ENCODE measurements at regions not wholly inside any gene's neighbourhood (a gene's known extent, or its start where the extent isn't known, plus 50 kb on each side); places are given as distances from the start of the nearest gene placed in this dataset.

DNA sequence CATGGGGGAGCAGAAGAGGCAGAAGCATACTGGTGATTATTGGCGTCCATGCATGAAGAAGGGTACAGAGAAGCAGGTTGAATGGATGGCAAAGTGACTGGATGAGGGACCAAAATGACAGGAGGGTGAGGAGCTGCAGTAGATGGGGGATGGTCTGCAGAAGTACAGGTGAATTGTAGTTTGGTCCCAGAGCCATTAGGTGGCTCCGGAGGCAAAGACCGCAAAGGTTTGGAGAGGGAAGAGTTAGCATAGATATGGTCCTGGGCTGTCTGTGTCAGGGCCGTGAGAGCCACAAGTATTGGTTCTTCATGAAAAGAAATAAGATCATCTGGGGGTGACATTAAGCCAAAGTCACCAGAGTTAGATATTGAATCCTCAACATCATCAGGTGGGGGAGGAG is 59.0 kb upstream of the ZNF726 start:
- no peak for DNase-seq (ENCODE audit: extremely low read depth in 1 of 11, low read depth in 9 of 11, low spot score in 4 of 11)

DNA sequence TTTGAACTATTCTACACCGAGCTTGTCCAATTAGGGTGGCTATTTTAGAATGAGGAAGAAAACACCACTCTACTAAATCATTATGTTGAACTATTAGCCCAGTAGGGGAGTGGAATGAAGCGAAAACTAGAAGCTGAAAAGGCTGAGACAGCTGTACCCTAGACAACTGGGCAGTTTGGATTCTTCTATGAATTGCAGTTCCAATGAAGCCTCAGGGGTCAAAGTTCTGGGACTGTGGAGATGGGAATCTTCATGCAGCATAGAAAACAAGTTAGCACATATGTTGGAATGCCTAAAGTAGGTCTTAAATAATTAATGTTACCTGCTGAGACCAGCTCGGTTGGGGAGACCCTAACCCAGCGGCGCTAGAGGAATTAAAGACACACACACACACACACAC is 62.7 kb upstream of the ZNF726 start:
- no peak for DNase-seq (ENCODE audit: extremely low read depth in 1 of 11, low read depth in 9 of 11, low spot score in 4 of 11)

DNA sequence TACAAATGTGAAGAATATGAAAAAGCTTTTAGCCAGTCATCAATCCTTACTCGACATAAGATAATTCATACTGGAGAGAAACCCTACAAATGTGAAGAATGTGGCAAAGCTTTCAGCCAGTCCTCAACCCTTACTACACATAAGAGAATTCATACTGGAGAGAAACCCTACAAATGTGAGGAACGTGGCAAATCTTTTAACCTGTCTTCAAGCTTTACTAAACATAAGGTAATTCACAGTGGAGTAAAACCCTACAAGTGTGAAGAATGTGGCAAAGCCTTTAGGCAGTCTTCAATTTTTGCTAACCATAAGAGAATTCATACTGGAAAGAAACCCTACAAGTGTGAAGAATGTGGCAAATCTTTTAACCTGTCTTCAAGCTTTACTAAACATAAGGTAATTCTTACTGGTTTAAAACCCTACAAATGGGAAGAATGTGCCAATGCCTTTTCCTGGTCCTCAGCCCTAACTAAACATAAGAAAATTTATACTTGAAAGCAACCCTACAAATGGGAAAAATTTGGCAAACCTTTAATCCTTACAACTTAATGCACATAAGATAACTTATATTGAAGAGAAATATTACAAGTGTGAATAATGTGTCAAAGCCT is 74.1 kb upstream of the ZNF681 start:
- DNase-seq (ENCODE audit: extremely low read depth in 1 of 11, low read depth in 9 of 11, low spot score in 4 of 11) = no peak

DNA sequence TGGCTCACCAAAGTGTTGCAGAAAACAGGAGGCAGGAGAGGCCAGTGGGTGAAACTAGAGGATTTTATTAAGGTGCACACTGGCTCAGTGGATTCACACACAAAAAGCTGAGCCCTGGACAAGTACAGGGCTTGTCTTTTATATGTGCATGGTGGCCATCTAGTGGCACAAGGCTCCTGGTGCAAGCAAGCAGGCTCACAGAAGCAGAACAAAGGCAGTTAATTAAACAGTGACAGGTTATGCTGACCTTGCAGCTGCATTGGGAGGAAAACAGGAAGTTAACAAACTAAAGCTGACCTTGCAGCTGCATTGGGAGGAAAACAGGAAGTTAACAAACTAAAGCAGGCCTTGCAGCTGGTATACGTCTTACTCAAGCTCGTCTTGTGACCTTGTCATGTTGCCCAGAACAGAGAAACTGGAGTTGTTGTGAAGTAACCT is 65.3 kb upstream of the ZNF681 start:
- DNase-seq (ENCODE audit: extremely low read depth in 1 of 11, low read depth in 9 of 11, low spot score in 4 of 11) = peak in 4 of 11 donors; percentile 1 to 7 (median 4)

GRCh38 chr19:23822735-23823134 is 64.0 kb upstream of the ZNF681 start:
- DNase-seq (ENCODE audit: extremely low read depth in 1 of 11, low read depth in 9 of 11, low spot score in 4 of 11) = no peak

DNA sequence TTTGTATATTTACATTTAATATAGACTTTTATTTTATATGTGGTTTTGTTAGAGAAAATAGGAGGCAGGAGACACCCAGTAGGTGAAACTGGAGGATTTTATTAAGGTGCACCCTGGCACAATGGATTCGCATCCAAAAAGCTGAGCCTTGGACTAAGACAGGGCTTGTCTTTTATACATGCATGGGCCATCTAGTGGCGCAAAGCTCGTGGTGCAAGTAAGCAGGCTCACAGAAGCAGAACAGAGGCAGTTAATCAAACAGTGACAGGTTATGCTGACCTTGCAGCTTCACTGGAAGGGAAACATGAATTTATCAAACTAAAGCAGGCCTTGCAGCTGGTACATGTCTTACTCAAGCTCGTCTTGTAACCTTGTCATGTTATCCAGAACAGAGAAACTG is 58.8 kb upstream of the ZNF681 start:
- peak in 9 of 11 donors; percentile 3 to 57 (median 15) for DNase-seq (ENCODE audit: extremely low read depth in 1 of 11, low read depth in 9 of 11, low spot score in 4 of 11)

DNA sequence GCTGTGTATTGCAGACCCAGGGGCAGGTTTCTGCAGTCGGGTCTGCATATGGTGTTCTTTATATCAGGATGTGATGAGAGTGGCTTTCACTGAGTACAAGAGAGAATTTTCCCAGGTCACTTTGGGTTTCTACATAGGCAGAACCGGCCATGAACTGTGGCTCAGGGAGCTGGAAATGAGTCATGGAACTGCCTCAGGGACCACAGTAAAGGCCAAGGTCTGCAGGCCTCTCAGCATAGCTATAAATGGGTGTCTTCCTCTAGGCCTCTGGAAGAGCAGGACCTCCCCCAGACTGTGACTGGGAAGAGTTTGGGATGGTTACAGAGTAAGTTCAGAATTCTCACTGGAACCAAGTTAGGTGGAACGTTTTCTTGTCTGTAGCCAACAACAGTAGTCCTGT is 51.8 kb upstream of the ZNF681 start:
- no peak for DNase-seq (ENCODE audit: extremely low read depth in 1 of 11, low read depth in 9 of 11, low spot score in 4 of 11)
